ENCODE measurements at regions not wholly inside any gene's neighbourhood (a gene's known extent, or its start where the extent isn't known, plus 50 kb on each side); places are given as distances from the start of the nearest gene placed in this dataset.
"Not testable (repeated sequence)": the region's sequence is repeated elsewhere in the genome, so short reads cannot be mapped to it uniquely, and the experiment has no call there.

GRCh38 chr2:67776276-67776675 lies 286.5 kb downstream of the C1D start:
- Mint-ChIP-seq H3K27me3 (peaks cover 21 to 26% of the 10 kb centered on the region in 2 donors), H3K9me3 (peaks cover 0 to 2% of the 10 kb centered on the region in 2 donors), H3K4me3 (no peak overlapping the region), H3K4me1 (no peaks in the 10 kb centered on the region), H3K27ac (no peak overlapping the region), H3K36me3 (no peaks in the 10 kb centered on the region)
- DNase-seq (no peak), ATAC-seq (replicated peaks) (no peak)

- Mint-ChIP-seq H3K27me3 (peaks cover 21 to 26% of the 10 kb centered on the region in 2 donors), H3K36me3 (no peaks in the 10 kb centered on the region), H3K27ac (no peak overlapping the region), H3K9me3 (peaks cover 0 to 2% of the 10 kb centered on the region in 2 donors), H3K4me3 (no peak overlapping the region), H3K4me1 (no peaks in the 10 kb centered on the region)
- ATAC-seq (replicated peaks) (no peak), DNase-seq (no peak)
Observed at GRCh38 chr2:67777010-67777409, 285.8 kb downstream of the C1D start.

GRCh38 chr2:67777836-67778429 lies 284.9 kb downstream of the C1D start:
- no peak for DNase-seq
- peaks cover 16 to 20% of the 10 kb centered on the region in 2 donors for H3K27me3 Mint-ChIP-seq
- H3K9me3 Mint-ChIP-seq, result peaks cover 0 to 2% of the 10 kb centered on the region in 2 donors
- no peak overlapping the region for H3K4me3 Mint-ChIP-seq
- no peaks in the 10 kb centered on the region for H3K4me1 Mint-ChIP-seq
- ATAC-seq (replicated peaks), result no peak
- no peak overlapping the region for H3K27ac Mint-ChIP-seq
- H3K36me3 Mint-ChIP-seq, result no peaks in the 10 kb centered on the region

- not testable (repeated sequence) for H3K36me3 Mint-ChIP-seq; ATAC-seq (replicated peaks)
Observed at GRCh38 chr2:67780841-67781240, 282.0 kb downstream of the C1D start.

GRCh38 chr2:67782443-67782842 lies 280.4 kb downstream of the C1D start:
- Mint-ChIP-seq H3K9me3 (peaks cover 0 to 2% of the 10 kb centered on the region in 2 donors), H3K4me1 (no peaks in the 10 kb centered on the region), H3K27ac (no peak overlapping the region), H3K27me3 (peaks cover 10 to 15% of the 10 kb centered on the region in 2 donors), H3K4me3 (no peak overlapping the region), H3K36me3 (no peaks in the 10 kb centered on the region)
- ATAC-seq (replicated peaks) (no peak), DNase-seq (no peak)

More at GRCh38 chr2:67780841-67781240, 282.0 kb downstream of the C1D start:
- H3K9me3 Mint-ChIP-seq, H3K4me1 Mint-ChIP-seq, H3K4me3 Mint-ChIP-seq, H3K27ac Mint-ChIP-seq, DNase-seq: not testable (repeated sequence)
- H3K27me3 Mint-ChIP-seq, result peaks cover 10 to 12% of the 10 kb centered on the region in 2 donors

- Mint-ChIP-seq H3K27me3 (peaks cover 10 to 19% of the 10 kb centered on the region in 2 donors), H3K4me1 (no peaks in the 10 kb centered on the region), H3K36me3 (no peaks in the 10 kb centered on the region), H3K27ac (no peak overlapping the region), H3K9me3 (peaks cover 0 to 2% of the 10 kb centered on the region in 2 donors), H3K4me3 (no peak overlapping the region)
- DNase-seq, result no peak
- ATAC-seq (replicated peaks), result no peak
Observed at GRCh38 chr2:67783026-67783425, 279.8 kb downstream of the C1D start.

- no peak overlapping the region for H3K4me3 Mint-ChIP-seq
- no peak for ATAC-seq (replicated peaks)
Observed at GRCh38 chr2:67790622-67791021, 272.2 kb downstream of the C1D start.

GRCh38 chr2:67792191-67792590 lies 270.6 kb downstream of the C1D start:
- Mint-ChIP-seq H3K4me1 (no peaks in the 10 kb centered on the region), H3K4me3 (no peak overlapping the region)

More at GRCh38 chr2:67790622-67791021, 272.2 kb downstream of the C1D start:
- DNase-seq, result no peak
- Mint-ChIP-seq H3K36me3 (no peaks in the 10 kb centered on the region), H3K27ac (no peak overlapping the region), H3K9me3 (no peaks in the 10 kb centered on the region), H3K4me1 (no peaks in the 10 kb centered on the region), H3K27me3 (peaks cover 0 to 26% of the 10 kb centered on the region in 2 donors)

GRCh38 chr2:67792681-67793091 lies 270.1 kb downstream of the C1D start:
- no peaks in the 10 kb centered on the region for H3K4me1 Mint-ChIP-seq
- no peak for ATAC-seq (replicated peaks)
- DNase-seq, result no peak
- no peak overlapping the region for H3K4me3 Mint-ChIP-seq
- no peaks in the 10 kb centered on the region for H3K9me3 Mint-ChIP-seq
- H3K27me3 Mint-ChIP-seq, result peaks cover 11 to 34% of the 10 kb centered on the region in 2 donors
- no peak overlapping the region for H3K27ac Mint-ChIP-seq
- no peaks in the 10 kb centered on the region for H3K36me3 Mint-ChIP-seq

More at GRCh38 chr2:67792191-67792590, 270.6 kb downstream of the C1D start:
- Mint-ChIP-seq H3K27me3 (peaks cover 8 to 34% of the 10 kb centered on the region in 2 donors), H3K36me3 (no peaks in the 10 kb centered on the region), H3K9me3 (no peaks in the 10 kb centered on the region), H3K27ac (no peak overlapping the region)
- no peak for DNase-seq
- no peak for ATAC-seq (replicated peaks)

GRCh38 chr2:67797801-67798540 lies 264.8 kb downstream of the C1D start:
- DNase-seq, result no peak

GRCh38 chr2:67798541-67799160 lies 264.2 kb downstream of the C1D start:
- Mint-ChIP-seq H3K27me3 (peaks cover 26 to 29% of the 10 kb centered on the region in 2 donors), H3K4me3 (no peak overlapping the region), H3K9me3 (peaks cover 0 to 2% of the 10 kb centered on the region in 2 donors), H3K36me3 (no peaks in the 10 kb centered on the region), H3K27ac (no peak overlapping the region), H3K4me1 (no peaks in the 10 kb centered on the region)
- no peak for ATAC-seq (replicated peaks)
- no peak for DNase-seq

More at GRCh38 chr2:67797801-67798540, 264.8 kb downstream of the C1D start:
- Mint-ChIP-seq H3K27me3 (peaks cover 21 to 23% of the 10 kb centered on the region in 2 donors), H3K4me1 (no peaks in the 10 kb centered on the region), H3K36me3 (no peaks in the 10 kb centered on the region), H3K27ac (no peak overlapping the region), H3K4me3 (no peak overlapping the region), H3K9me3 (no peaks in the 10 kb centered on the region)
- ATAC-seq (replicated peaks), result no peak

- peaks cover 0 to 4% of the 10 kb centered on the region in 2 donors for H3K9me3 Mint-ChIP-seq
- H3K4me1 Mint-ChIP-seq, result no peaks in the 10 kb centered on the region
- H3K27me3 Mint-ChIP-seq, result peaks cover 27 to 28% of the 10 kb centered on the region in 2 donors
- H3K4me3 Mint-ChIP-seq, result no peak overlapping the region
- DNase-seq, result no peak
- ATAC-seq (replicated peaks), result no peak
- H3K36me3 Mint-ChIP-seq, result no peaks in the 10 kb centered on the region
- no peak overlapping the region for H3K27ac Mint-ChIP-seq
Observed at GRCh38 chr2:67799886-67800285, 262.9 kb downstream of the C1D start.

GRCh38 chr2:67802291-67802690 lies 260.5 kb downstream of the C1D start:
- peaks cover 17 to 18% of the 10 kb centered on the region in 2 donors for H3K27me3 Mint-ChIP-seq
- no peak overlapping the region for H3K27ac Mint-ChIP-seq
- ATAC-seq (replicated peaks) (no peak), DNase-seq (no peak)
- H3K4me1 Mint-ChIP-seq, result no peaks in the 10 kb centered on the region
- H3K4me3 Mint-ChIP-seq, result no peak overlapping the region
- H3K36me3 Mint-ChIP-seq, result no peaks in the 10 kb centered on the region
- peaks cover 4 to 6% of the 10 kb centered on the region in 2 donors for H3K9me3 Mint-ChIP-seq

- H3K9me3 Mint-ChIP-seq, result peaks cover 7 to 8% of the 10 kb centered on the region in 2 donors
- DNase-seq, result no peak
- H3K27me3 Mint-ChIP-seq, result peaks cover 15 to 16% of the 10 kb centered on the region in 2 donors
- H3K36me3 Mint-ChIP-seq, result peaks cover 2 to 3% of the 10 kb centered on the region in 2 donors
- H3K4me3 Mint-ChIP-seq, result no peak overlapping the region
- no peak overlapping the region for H3K27ac Mint-ChIP-seq
- no peak for ATAC-seq (replicated peaks)
- H3K4me1 Mint-ChIP-seq, result no peaks in the 10 kb centered on the region
Observed at GRCh38 chr2:67802824-67803223, 260.0 kb downstream of the C1D start.

All from stimulated activated naive B cell treated with anti-CD40 and anti-IgM and Interleukin-4, amounts not matched to agents 10 μg/mL and 1 μg/mL and 100 μg/mL, for 72 hours (primary cell).